HEK293T (cell line): ENCODE measurements at regions not wholly inside any gene's neighbourhood (a gene's known extent, or its start where the extent isn't known, plus 50 kb on each side); places are given as distances from the start of the nearest gene placed in this dataset.

Source experiments
- ARNT ChIP-seq: fragments of 450-650 bp; IDR thresholded peaks from 2 replicates; pipeline ENCODE4 v1.6.1; 2017; ENCODE audit warnings: mild to moderate bottlenecking
- BHLHE40 ChIP-seq: fragments of 450-650 bp; IDR thresholded peaks from 2 replicates; pipeline ENCODE4 v1.6.1; 2016; ENCODE audit warnings: mild to moderate bottlenecking, moderate library complexity, borderline replicate concordance
- ELF4 ChIP-seq: fragments of 450-650 bp; IDR thresholded peaks from 2 replicates; pipeline ENCODE4 v1.6.1; 2017; ENCODE audit warnings: antibody characterized with exemption
- FOXA1 ChIP-seq: fragments of 450-650 bp; IDR thresholded peaks from 2 replicates; pipeline ENCODE4 v1.6.1; 2016; ENCODE audit warnings: mild to moderate bottlenecking
- FOXK2 ChIP-seq: fragments of 450-650 bp; IDR thresholded peaks from 2 replicates; pipeline ENCODE4 v1.6.1; 2016; ENCODE audit warnings: mild to moderate bottlenecking
- FOXM1 ChIP-seq: fragments of 450-650 bp; IDR thresholded peaks from 2 replicates; pipeline ENCODE4 v1.6.1; 2017; ENCODE audit warnings: mild to moderate bottlenecking, borderline replicate concordance
- HDGF ChIP-seq: fragments of 450-650 bp; IDR thresholded peaks from 2 replicates; pipeline ENCODE4 v1.6.1; 2017; ENCODE audit warnings: antibody characterized with exemption, borderline replicate concordance
- L3MBTL2 ChIP-seq: fragments of 450-650 bp; conservative IDR thresholded peaks from 2 replicates; pipeline ENCODE4 v1.6.1; 2016; ENCODE audit warnings: mild to moderate bottlenecking
- NFRKB ChIP-seq: fragments of 450-650 bp; IDR thresholded peaks from 2 replicates; pipeline ENCODE4 v1.6.1; 2016; ENCODE audit warnings: mild to moderate bottlenecking, moderate library complexity
- SP1 ChIP-seq: fragments of 450-650 bp; IDR thresholded peaks from 2 replicates; pipeline ENCODE4 v1.6.1; 2017
- TARDBP ChIP-seq: fragments of 450-650 bp; IDR thresholded peaks from 2 replicates; pipeline ENCODE4 v1.6.1; 2016
- ZNF384 ChIP-seq: fragments of 450-650 bp; IDR thresholded peaks from 2 replicates; pipeline ENCODE4 v1.6.1; 2016

DNA sequence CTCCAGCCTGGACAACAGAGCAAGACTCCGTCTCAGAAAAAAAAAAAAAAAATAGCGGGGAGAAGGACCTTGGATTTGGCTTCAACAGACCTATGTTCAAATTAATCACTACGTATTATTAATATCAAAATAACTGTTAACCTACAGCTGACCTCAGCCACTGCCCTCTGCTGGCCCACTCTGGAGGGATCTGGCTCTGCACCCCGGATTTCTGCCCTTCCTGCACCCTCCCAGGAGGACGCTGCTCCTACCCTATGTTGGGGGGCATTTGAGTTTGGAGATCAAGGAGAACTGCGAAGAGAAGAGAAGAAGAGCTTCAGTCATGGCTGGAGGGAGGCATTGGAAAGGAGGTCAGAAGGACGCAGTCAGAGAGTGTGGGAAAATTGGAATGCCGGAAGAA is 96.7 kb downstream of the PSMG1 start:
- TF ChIP-seq FOXM1: no peak
- no peak for TF ChIP-seq ARNT
- TF ChIP-seq ELF4: no peak
- TF ChIP-seq BHLHE40: no peak
- no peak for TF ChIP-seq HDGF
- no peak for TF ChIP-seq ZNF384
- no peak for TF ChIP-seq SP1
- no peak for TF ChIP-seq NFRKB
- no peak for TF ChIP-seq L3MBTL2
- no peak for TF ChIP-seq FOXK2
- no peak for TF ChIP-seq FOXA1
- TF ChIP-seq TARDBP: no peak
